Choroid plexus epithelial cell (primary cell): ENCODE measurements at regions not wholly inside any gene's neighbourhood (a gene's known extent, or its start where the extent isn't known, plus 50 kb on each side); places are given as distances from the start of the nearest gene placed in this dataset.
A peak's percentile ranks its signal among the peaks of the same experiment; 100 is the strongest.
"Not testable (repeated sequence)": the region's sequence is repeated elsewhere in the genome, so short reads cannot be mapped to it uniquely, and the experiment has no call there.

Experiments used
- DNase-seq: peaks from one replicate; pipeline ENCODE4 v3.0.0-alpha.2; 2010; ENCODE audit warnings: low read depth
- H3K4me3 ChIP-seq: 2 replicates; pipeline ENCODE4 v1.5.1; 2011; ENCODE audit warnings: low read depth, mild to moderate bottlenecking, control low read depth, low read length, moderate library complexity
- TF ChIP-seq, protein P1 (sequence below): conservative IDR thresholded peaks from 2 replicates; pipeline ENCODE4 v1.5.1; 2011; ENCODE audit warnings: low read depth, mild to moderate bottlenecking, control low read depth, inconsistent platforms, low read length, moderate library complexity

DNA sequence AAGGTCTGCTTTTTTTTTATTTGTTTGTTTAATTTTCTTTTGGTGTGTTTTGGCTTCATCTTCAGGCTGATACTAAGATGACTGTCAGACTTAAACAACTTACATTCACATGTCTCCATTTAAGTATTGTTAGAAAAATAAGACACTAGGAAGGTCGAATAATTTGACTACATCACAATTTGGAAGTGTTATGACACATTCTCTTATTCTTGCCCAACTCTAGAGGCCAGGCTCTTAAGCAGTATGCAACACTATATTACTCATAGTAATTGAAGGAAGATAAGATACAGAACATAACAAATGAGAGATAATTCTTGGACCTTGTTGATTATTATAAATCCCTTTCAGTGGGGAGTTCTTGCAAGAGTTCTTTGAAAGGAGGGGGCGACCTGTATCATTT is 295.3 kb upstream of the COL3A1 start:
- no peak overlapping the region for H3K4me3 ChIP-seq
- DNase-seq = peak; percentile 90
- TF ChIP-seq, protein P1, sequence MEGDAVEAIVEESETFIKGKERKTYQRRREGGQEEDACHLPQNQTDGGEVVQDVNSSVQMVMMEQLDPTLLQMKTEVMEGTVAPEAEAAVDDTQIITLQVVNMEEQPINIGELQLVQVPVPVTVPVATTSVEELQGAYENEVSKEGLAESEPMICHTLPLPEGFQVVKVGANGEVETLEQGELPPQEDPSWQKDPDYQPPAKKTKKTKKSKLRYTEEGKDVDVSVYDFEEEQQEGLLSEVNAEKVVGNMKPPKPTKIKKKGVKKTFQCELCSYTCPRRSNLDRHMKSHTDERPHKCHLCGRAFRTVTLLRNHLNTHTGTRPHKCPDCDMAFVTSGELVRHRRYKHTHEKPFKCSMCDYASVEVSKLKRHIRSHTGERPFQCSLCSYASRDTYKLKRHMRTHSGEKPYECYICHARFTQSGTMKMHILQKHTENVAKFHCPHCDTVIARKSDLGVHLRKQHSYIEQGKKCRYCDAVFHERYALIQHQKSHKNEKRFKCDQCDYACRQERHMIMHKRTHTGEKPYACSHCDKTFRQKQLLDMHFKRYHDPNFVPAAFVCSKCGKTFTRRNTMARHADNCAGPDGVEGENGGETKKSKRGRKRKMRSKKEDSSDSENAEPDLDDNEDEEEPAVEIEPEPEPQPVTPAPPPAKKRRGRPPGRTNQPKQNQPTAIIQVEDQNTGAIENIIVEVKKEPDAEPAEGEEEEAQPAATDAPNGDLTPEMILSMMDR = no peak

DNA sequence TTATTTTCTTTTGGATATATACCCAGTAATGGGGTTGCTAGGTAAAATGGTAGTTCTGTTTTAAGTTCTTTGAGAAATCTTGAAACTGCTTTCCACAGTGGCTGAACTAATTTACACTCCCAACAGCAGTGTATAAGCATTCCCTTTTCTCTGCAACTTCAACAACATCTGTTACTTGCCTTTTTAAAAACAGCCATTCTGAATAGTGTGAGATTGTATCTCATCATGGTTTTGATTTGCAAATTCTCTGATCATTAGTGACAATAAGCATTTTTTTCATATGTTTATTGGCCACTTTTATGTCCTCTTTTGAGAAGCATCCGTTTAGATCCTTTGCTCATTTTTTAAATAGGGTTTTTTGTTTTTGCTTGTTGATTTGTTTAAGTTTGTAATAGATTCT is 291.3 kb upstream of the COL3A1 start:
- no peak overlapping the region for H3K4me3 ChIP-seq
- TF ChIP-seq, protein P1 = no peak
- no peak for DNase-seq

DNA sequence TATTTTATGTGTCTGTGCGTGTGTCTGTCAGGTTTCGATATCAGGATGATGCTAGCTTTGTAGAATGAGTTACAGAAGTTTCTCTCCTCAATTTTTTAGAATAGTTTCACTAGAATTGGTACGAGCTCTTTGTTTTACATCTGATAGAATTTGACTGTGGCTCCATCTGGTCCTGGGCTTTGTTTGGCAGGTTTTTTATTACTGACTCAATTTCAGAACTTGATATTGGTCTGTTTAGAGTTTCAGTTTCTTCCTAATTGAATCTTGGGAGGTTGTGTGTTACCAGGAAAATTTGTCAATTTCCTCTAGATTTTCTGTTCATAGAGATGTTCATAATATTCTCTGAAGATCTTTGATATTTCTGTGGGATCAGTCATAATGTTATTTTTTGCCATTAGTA is 289.4 kb upstream of the COL3A1 start:
- no peak for DNase-seq
- TF ChIP-seq, protein P1 = no peak
- no peak overlapping the region for H3K4me3 ChIP-seq

DNA sequence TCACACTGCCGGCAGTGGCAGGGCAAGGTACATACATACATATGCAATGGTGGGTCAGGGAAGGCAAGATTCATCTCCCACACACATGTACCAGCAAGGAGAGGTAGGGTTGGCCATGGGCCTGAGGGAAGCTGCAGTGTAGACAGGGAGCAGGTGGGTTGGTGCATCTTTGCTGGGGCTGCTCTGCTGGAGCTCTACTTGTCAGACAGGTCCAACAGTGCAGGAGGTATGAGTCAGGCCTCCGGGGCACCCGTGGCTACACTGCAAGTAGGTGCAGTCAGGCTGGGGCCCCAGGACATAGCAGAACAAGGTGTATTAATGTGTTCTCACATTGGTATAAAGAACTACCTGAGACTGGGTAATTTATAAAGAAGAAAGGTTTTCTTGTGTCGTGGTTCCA is 281.1 kb upstream of the COL3A1 start:
- no peak for DNase-seq
- TF ChIP-seq, protein P1 = no peak
- H3K4me3 ChIP-seq = no peak overlapping the region

DNA sequence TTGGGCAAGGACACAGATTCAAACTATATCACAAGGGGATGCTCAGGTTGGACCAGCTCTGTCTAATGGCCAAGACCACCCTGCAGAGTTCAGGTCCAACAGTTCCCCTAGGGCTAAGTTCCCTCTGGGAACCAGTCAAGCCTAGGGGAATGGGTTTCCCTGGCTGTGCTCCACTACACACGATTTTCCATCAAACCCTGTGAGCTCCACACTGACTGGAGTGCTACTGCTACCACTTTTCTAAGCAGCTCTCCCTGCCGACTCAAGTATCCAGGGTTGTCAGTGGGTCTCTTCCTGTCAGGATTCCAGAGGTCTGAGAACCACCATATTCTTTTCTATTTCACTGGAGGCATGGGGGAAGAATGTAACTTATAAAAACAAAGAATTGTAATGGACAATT is 280.4 kb upstream of the COL3A1 start:
- peak; percentile 10 for DNase-seq
- no peak overlapping the region for H3K4me3 ChIP-seq
- TF ChIP-seq, protein P1 = no peak

DNA sequence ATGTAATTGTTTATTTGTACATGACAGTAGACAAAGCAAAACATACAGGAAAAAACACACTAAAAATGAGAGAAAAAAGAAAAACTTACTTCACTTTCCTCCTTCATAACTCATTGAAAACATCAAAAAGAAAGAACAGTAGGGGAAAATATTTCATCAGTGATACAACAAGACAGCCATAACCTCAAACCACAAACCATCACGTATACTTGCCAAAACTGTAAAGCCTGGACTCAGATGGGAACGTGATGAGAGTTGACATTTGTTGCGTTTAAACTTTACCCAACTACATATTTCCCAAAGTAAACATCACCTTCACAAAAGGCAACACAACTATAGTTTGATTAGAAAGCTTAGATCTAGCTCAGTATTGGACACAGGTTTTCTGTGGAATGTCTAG is 278.2 kb upstream of the COL3A1 start:
- no peak overlapping the region for H3K4me3 ChIP-seq
- TF ChIP-seq, protein P1 = no peak
- peak; percentile 97 for DNase-seq

DNA sequence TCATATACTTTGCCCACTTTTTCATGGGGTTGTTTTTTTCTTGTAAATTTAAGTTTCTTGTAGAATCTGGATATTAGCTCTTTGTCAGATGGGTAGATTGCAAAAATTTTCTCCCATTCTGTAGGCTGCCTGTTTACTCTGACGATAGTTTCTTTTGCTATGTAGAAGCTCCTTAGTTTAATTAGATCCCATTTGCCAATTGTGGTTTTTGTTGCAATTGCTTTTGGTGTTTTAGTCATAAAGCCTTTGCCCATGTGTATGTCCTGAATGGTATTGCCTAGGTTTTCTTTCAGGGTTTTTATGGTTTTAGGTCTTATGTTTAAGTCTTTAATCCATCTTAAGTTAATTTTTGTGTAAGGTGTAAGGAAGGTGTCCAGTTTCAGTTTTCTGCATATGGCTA is 276.0 kb upstream of the COL3A1 start:
- H3K4me3 ChIP-seq, DNase-seq: not testable (repeated sequence)

DNA sequence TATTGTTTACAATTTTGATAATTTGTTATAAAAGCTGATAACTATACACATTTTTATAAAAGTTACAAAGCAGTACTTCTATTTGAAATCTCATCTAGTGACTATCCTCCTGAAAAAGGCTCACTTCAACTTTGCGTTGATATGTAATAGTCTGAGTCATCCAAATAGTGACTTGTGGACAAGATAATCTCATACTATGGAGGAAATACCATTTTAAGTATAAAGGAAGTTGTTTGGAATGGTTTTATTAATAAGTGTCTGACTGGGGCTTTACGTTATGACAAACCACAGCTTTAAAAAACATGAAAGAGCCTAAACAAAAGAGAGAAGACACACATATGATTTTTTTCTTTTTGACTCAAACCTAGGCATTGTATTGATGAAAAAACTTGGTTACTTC is 272.3 kb upstream of the COL3A1 start:
- peak; percentile 75 for DNase-seq
- H3K4me3 ChIP-seq = no peak overlapping the region
- TF ChIP-seq, protein P1 = no peak
